Fibroblast of mammary gland (primary cell): ENCODE measurements at regions not wholly inside any gene's neighbourhood (a gene's known extent, or its start where the extent isn't known, plus 50 kb on each side); places are given as distances from the start of the nearest gene placed in this dataset.

Source experiments
- DNase-seq: peaks from one replicate; pipeline ENCODE4 v3.0.0-alpha.2; 2010; ENCODE audit warnings: low read depth
- H3K4me3 ChIP-seq: 2 replicates; pipeline ENCODE4 v1.5.1; 2011; ENCODE audit warnings: low read depth, mild to moderate bottlenecking, low read length, moderate library complexity; ENCODE audit not compliant: control insufficient read depth
- CTCF ChIP-seq: conservative IDR thresholded peaks from 2 replicates; pipeline ENCODE4 v1.5.1; 2011; ENCODE audit warnings: low read depth, low read length, inconsistent platforms; ENCODE audit not compliant: control insufficient read depth, insufficient read depth

DNA sequence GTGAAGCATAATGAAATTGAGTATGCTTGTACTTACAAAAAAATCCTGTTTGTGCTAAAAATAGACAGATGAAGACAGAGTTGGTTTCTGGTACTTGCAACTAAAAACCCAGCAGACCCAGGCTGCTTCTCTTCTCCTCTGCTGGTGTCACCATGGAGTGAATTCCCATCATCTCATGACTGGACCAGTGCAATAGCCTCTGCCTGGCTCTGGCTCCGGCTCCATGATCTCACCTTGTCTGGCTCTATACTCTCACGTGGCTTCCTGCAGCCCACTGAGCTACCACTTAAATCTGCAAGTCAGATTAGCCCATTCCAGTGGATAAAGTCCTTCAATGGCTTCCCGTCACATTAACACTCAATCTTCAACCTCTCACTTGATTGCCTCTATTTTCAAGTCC is 129.2 kb upstream of the CADPS start:
- no peak overlapping the region for H3K4me3 ChIP-seq
- no peak for TF ChIP-seq CTCF
- DNase-seq, result no peak

GRCh38 chr3:63015614-63016309 is 140.5 kb upstream of the CADPS start:
- no peak for DNase-seq
- H3K4me3 ChIP-seq, result no peak overlapping the region
- TF ChIP-seq CTCF, result no peak

DNA sequence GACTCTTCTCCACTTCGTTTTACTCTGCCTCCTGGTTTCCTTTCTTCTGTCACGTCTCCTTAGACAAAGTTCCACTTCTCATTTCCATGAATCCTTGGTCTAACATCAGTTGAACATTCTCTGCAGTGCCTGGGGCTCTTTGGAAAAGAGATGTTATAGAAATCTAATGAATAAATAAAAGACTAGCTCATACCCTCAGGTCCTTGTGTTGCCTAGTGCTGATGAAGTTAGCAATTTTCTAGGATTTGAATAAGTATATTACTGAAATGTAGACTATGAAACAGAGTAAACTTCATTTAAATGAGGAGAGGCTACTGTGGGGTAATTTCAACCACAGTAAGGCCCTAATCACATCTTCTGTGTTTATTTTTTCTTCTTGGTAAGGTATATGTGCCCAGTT is 146.9 kb upstream of the CADPS start:
- DNase-seq, result no peak
- H3K4me3 ChIP-seq, result no peak overlapping the region
- TF ChIP-seq CTCF, result no peak

GRCh38 chr3:63026722-63027121 is 151.5 kb upstream of the CADPS start:
- no peak overlapping the region for H3K4me3 ChIP-seq
- TF ChIP-seq CTCF, result no peak
- no peak for DNase-seq

DNA sequence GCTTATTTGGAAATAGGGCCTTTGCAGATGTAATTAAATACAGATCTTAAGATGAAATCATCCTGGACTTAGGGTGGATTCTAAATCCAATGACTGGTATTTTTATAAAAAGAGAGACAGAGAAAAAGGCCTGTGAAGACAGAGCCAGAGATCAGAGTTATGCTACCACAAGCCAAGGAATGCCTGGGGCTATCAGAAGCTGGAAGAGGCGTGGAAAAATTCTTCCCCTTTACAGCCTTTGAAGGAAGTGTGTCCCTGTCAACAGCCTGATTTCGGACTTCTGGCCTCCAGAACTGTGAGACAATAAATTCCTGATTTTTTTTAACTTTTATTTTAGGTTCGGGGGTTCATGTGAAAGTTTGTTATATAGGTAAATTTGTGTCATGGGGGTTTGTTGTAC is 154.1 kb upstream of the CADPS start:
- TF ChIP-seq CTCF, result no peak
- no peak overlapping the region for H3K4me3 ChIP-seq
- no peak for DNase-seq

GRCh38 chr3:63029921-63030320 is 154.7 kb upstream of the CADPS start:
- no peak for TF ChIP-seq CTCF
- H3K4me3 ChIP-seq, result no peak overlapping the region
- no peak for DNase-seq

DNA sequence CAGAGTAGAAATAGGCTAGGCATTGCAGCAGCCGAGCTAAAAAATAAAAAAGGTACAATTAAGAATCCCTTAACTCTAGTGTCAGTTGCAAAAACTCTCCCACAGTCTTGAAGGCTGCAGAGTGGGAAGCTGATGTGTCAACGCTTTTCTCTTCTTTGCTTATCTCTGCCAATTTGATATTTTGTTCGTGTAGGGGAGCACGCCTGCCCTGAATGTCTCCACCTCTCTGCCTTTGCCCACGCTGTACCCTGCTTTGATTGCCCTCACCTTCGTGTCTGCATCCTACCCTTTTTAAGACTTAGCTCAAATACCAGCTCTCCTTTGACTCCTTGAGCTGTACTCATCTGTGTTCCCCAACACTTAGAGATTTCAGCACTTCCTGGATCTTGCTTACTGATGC is 155.4 kb upstream of the CADPS start:
- no peak for DNase-seq
- H3K4me3 ChIP-seq, result no peak overlapping the region
- no peak for TF ChIP-seq CTCF
